Ovary (tissue), 3 donors: ENCODE measurements at regions not wholly inside any gene's neighbourhood (a gene's known extent, or its start where the extent isn't known, plus 50 kb on each side); places are given as distances from the start of the nearest gene placed in this dataset.

Source experiments
- CTCF ChIP-seq, 3 donors: fragments of 450-650 bp in 2 of 3; fragments of 200-600 bp in 1 of 3; IDR thresholded peaks; one replicate each; pipeline versions ENCODE4 v1.5.1 to v1.8.0; 2016 to 2022; ENCODE audit warnings: antibody characterized with exemption in 3 of 3, mild to moderate bottlenecking in 1 of 3
- EP300 ChIP-seq: sonication (generic); formaldehyde crosslinking; IDR thresholded peaks from one replicate; pipeline ENCODE4 v1.6.1; 2017; ENCODE audit warnings: antibody characterized with exemption
- donor health status: DM: no; HTN: no; CAD: no.

GRCh38 chr10:90171014-90171722, 469.8 kb downstream of the KIF20B start:
- TF ChIP-seq CTCF (IDR thresholded peaks at IDR 0.05) (no peak), EP300 (no peak)
